Peyer's patch (tissue), 4 donors: ENCODE measurements at regions not wholly inside any gene's neighbourhood (a gene's known extent, or its start where the extent isn't known, plus 50 kb on each side); places are given as distances from the start of the nearest gene placed in this dataset.

Experiments
- DNase-seq, 3 donors: peaks; one replicate each; pipeline ENCODE4 v3.0.0-alpha.2; 2017 to 2019
- H3K27ac ChIP-seq, 4 donors: fragments of 200-600 bp; sonication (generic); one replicate each; pipeline ENCODE4 v1.5.1; 2016 to 2019
- H3K27me3 ChIP-seq, 2 donors: fragments of 200-600 bp; sonication (generic); one replicate each; pipeline ENCODE4 v1.5.1; 2019
- H3K36me3 ChIP-seq, 3 donors: fragments of 200-600 bp; sonication (generic); one replicate each; pipeline ENCODE4 v1.5.1; 2016 to 2019
- H3K4me1 ChIP-seq, 4 donors: fragments of 200-600 bp; sonication (generic); one replicate each; pipeline ENCODE4 v1.5.1; 2016 to 2019
- H3K4me3 ChIP-seq, 4 donors: fragments of 200-600 bp; sonication (generic); 1 replicate in 3 of 4; 2 replicates in 1 of 4; pipeline ENCODE4 v1.5.1; 2016 to 2019; ENCODE audit warnings: mild to moderate bottlenecking in 1 of 4
- H3K9me3 ChIP-seq, 4 donors: fragments of 200-600 bp; sonication (generic); one replicate each; pipeline ENCODE4 v1.5.1; 2016 to 2019; ENCODE audit warnings: mild to moderate bottlenecking in 1 of 4
- POLR2A ChIP-seq, 2 donors: fragments of 450-650 bp; IDR thresholded peaks; one replicate each; pipeline ENCODE4 v1.5.1; 2017; ENCODE audit warnings: antibody characterized with exemption in 2 of 2, mild to moderate bottlenecking in 2 of 2, moderate library complexity in 2 of 2
- TF ChIP-seq, protein P1 (sequence below), 6 experiments: fragments of 450-650 bp in 4 of 6; fragments of 200-600 bp in 2 of 6; sonication (generic) in 1 of 6; IDR thresholded peaks; one replicate each; pipeline ENCODE4 v1.5.1; 2017 to 2019; ENCODE audit warnings: antibody characterized with exemption in 6 of 6, mild to moderate bottlenecking in 3 of 6, moderate library complexity in 1 of 6

DNA sequence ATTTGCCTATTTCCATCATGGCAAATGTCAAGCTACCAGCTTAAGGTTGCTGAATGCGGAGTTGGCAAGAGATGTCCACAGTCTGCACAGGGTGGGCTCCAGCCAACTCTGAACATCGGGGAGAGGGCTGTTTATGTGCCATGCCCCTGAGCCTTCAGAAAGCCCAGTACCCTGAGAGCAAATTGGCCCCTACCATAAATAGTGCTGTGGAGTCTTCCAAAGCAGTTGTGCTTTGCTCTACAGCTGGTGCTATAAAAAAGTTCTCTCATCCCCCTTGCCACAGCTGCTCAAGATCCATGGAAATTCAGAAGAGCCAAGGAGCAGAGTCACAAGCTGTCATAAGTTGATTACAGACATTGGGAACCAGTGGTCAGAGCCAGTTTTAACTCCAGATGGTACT lies 85.6 kb upstream of the CLDN14 start:
- Histone ChIP-seq H3K4me3 (no peak overlapping the region), H3K36me3 (no peaks in the 10 kb centered on the region), H3K27me3 (no peaks in the 10 kb centered on the region), H3K4me1 (no peaks in the 10 kb centered on the region), H3K9me3 (no peaks in the 10 kb centered on the region), H3K27ac (no peak overlapping the region)
- no peak for DNase-seq
- TF ChIP-seq POLR2A (IDR thresholded peaks at IDR 0.05), result no peak
- TF ChIP-seq, protein P1, sequence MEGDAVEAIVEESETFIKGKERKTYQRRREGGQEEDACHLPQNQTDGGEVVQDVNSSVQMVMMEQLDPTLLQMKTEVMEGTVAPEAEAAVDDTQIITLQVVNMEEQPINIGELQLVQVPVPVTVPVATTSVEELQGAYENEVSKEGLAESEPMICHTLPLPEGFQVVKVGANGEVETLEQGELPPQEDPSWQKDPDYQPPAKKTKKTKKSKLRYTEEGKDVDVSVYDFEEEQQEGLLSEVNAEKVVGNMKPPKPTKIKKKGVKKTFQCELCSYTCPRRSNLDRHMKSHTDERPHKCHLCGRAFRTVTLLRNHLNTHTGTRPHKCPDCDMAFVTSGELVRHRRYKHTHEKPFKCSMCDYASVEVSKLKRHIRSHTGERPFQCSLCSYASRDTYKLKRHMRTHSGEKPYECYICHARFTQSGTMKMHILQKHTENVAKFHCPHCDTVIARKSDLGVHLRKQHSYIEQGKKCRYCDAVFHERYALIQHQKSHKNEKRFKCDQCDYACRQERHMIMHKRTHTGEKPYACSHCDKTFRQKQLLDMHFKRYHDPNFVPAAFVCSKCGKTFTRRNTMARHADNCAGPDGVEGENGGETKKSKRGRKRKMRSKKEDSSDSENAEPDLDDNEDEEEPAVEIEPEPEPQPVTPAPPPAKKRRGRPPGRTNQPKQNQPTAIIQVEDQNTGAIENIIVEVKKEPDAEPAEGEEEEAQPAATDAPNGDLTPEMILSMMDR (IDR thresholded peaks at IDR 0.05), result no peak

DNA sequence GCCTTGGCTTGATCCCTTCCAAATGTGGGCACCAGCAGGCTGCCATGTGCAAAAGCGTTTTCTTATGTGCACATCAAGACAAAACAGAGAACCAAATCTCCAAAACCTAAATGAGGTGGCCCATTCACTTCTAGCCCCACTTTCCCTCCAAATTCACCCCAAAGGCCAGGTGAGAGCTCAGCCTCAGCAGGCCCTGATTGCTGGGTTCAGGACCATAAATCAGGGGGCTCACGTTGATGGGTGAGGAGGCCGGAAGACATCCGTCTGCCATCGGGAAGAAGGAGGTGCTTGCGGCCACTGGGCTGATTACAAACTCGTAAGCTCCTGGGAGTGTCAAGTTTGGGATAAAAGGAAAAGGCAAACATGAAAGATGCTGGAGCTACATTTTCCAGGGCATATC lies 86.7 kb upstream of the CLDN14 start:
- no peak for TF ChIP-seq POLR2A (IDR thresholded peaks at IDR 0.05)
- TF ChIP-seq, protein P1 (IDR thresholded peaks at IDR 0.05), result no peak
- H3K36me3 ChIP-seq, result no peaks in the 10 kb centered on the region
- no peak for DNase-seq

DNA sequence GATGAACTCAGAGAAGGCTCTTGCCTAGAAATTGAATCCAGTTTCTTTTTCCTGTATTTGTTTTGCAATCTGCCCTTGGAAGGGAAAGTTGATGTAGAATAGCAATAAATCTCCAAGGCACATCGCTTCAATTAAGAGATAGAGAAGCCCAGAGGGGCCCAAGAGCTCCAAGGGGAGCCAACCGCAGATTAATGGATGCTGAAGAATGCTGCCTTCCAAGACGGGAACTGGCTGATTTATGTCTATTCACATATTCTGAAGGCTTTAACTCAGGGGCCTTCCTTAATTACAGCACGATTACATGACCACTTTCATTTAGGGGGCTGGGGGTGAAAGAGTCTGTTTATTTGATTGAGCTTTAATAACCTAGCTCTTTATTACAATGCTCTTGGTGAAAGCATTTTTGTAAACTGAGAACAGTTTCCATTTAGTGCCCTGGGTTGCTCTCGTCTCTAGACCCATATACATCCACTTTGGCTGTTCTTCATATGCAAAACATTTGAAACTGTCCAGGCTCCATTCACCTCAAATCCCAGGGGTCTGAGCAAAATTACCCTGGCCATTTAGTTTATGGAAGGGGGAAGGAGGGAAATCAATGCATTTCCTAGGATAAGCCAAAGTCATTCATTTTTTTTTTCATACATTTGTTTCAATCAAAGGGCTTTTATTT lies 87.4 kb upstream of the CLDN14 start:
- Histone ChIP-seq H3K4me1 (no peaks in the 10 kb centered on the region), H3K36me3 (no peaks in the 10 kb centered on the region), H3K9me3 (no peaks in the 10 kb centered on the region), H3K27ac (no peak overlapping the region), H3K4me3 (no peak overlapping the region), H3K27me3 (no peaks in the 10 kb centered on the region)
- TF ChIP-seq, protein P1 (IDR thresholded peaks at IDR 0.05), result no peak
- no peak for TF ChIP-seq POLR2A (IDR thresholded peaks at IDR 0.05)
- DNase-seq, result no peak

More for the DNA sequence above, 86.7 kb upstream of the CLDN14 start:
- Histone ChIP-seq H3K27me3 (no peaks in the 10 kb centered on the region), H3K4me1 (no peaks in the 10 kb centered on the region), H3K9me3 (no peaks in the 10 kb centered on the region), H3K4me3 (no peak overlapping the region), H3K27ac (no peak overlapping the region)

GRCh38 chr21:36569511-36569910 lies 89.6 kb upstream of the CLDN14 start:
- no peaks in the 10 kb centered on the region for H3K36me3 ChIP-seq
- H3K27me3 ChIP-seq, result no peaks in the 10 kb centered on the region
- DNase-seq, result no peak
- H3K4me1 ChIP-seq, result no peaks in the 10 kb centered on the region
- no peaks in the 10 kb centered on the region for H3K9me3 ChIP-seq
- TF ChIP-seq, protein P1 (IDR thresholded peaks at IDR 0.05), result no peak
- TF ChIP-seq POLR2A (IDR thresholded peaks at IDR 0.05), result no peak
- H3K27ac ChIP-seq, result no peak overlapping the region
- no peak overlapping the region for H3K4me3 ChIP-seq

DNA sequence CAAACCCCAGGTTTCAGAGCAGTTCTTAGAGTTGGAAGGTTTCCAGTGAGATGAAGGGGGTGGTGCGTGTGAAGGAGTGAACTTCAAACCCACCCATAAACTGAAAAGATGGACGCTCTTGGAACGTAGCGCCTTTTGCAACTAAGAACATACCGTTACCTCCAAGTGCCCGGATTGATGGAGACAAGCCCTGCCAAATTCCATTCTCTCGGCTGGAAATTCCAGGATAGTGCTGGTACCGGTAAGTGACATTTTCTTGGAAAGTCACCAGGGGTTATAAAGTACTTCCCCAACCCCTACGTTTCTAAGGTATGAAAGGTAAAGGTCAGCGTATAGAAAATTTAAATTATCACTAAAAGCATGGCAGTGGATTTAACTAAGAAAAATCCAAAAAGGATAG lies 91.6 kb upstream of the CLDN14 start:
- DNase-seq, result no peak
- Histone ChIP-seq H3K27ac (no peak overlapping the region), H3K4me3 (no peak overlapping the region), H3K9me3 (no peaks in the 10 kb centered on the region), H3K36me3 (no peaks in the 10 kb centered on the region), H3K4me1 (no peaks in the 10 kb centered on the region), H3K27me3 (no peaks in the 10 kb centered on the region)
- TF ChIP-seq POLR2A (IDR thresholded peaks at IDR 0.05), result no peak
- TF ChIP-seq, protein P1 (IDR thresholded peaks at IDR 0.05), result no peak

DNA sequence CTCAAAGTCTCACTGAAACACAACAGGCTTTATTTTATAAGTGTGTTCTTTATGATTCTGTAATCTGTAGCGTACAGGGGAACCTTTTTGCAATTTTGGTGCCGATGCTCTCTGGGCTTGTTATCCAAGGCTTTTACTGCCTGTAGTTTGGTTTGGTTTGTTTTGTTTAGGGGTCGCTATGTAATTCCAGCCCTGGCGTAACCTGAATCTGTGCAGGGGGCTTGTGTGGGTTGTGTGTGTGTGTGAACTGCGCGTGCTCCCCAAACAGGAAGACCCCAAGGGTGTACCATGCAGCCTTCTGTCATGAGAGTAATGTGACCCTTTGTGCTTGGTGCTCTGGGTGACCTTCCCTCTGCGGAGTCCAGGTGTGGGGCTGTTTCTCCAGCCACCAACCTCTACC lies 92.1 kb upstream of the CLDN14 start:
- H3K4me1 ChIP-seq, result no peaks in the 10 kb centered on the region
- no peaks in the 10 kb centered on the region for H3K27me3 ChIP-seq
- DNase-seq, result no peak
- no peaks in the 10 kb centered on the region for H3K9me3 ChIP-seq
- no peaks in the 10 kb centered on the region for H3K36me3 ChIP-seq
- H3K4me3 ChIP-seq, result no peak overlapping the region
- H3K27ac ChIP-seq, result no peak overlapping the region
- TF ChIP-seq, protein P1 (IDR thresholded peaks at IDR 0.05), result no peak
- no peak for TF ChIP-seq POLR2A (IDR thresholded peaks at IDR 0.05)
